Heart left ventricle (tissue), 13 donors: ENCODE measurements at regions not wholly inside any gene's neighbourhood (a gene's known extent, or its start where the extent isn't known, plus 50 kb on each side); places are given as distances from the start of the nearest gene placed in this dataset.

Experiments
- CTCF ChIP-seq, 12 donors: fragments of 200-600 bp; sonication (generic) in 4 of 12; IDR thresholded peaks; one replicate each; pipeline versions ENCODE4 v1.5.0 to v1.8.0; 2018 to 2022; ENCODE audit warnings: antibody characterized with exemption in 12 of 12, mild to moderate bottlenecking in 5 of 12
- POLR2A ChIP-seq, 2 donors: fragments of 450-650 bp; IDR thresholded peaks; one replicate each; pipeline ENCODE4 v1.6.1; 2017; ENCODE audit warnings: antibody characterized with exemption in 2 of 2, mild to moderate bottlenecking in 2 of 2, moderate library complexity in 2 of 2
- donor health status: ischemic (EF 13 %, LVEDD 7.1; RV severe dilation, severe dysfunction).
- donor health status: DM: no; HTN: yes; CAD: no.
- donor health status: DM: no; HTN: no; CAD: no.
- donor health status: ischemic (EF 25% LVEDD 6.9; RV normal size, moderate dysfunction).
- donor health status: ischemic (EF 25% LVEDD 5.7; RV mildly dilated, moderate dysfunction).
- donor health status: ischemic (EF 35%, LVEDD 5.7; RV mildly dilated, moderate dysfunction).
- donor health status: nonischemic (EF 11% LVEDD 7.7; RV severe dilation, severe dysfunction).
- donor health status: DM: yes; HTN: yes; CAD: no.
- donor health status: PGD.
- donor health status: ischemic (EF 29% LVEDD 5.4; RV normal size, mild dysfunction).
- donor health status: nonischemic (EF 23%, LVEDD 6.1; RV moderate dilation, normal function).

- no peak for TF ChIP-seq CTCF (IDR thresholded peaks at IDR 0.05)
- TF ChIP-seq POLR2A (IDR thresholded peaks at IDR 0.05): no peak
These were observed 95.6 kb upstream of the RALGAPA2 start for GRCh38 chr20:20808016-20808415.
